CD14-positive monocyte (primary cell): ENCODE measurements at regions not wholly inside any gene's neighbourhood (a gene's known extent, or its start where the extent isn't known, plus 50 kb on each side); places are given as distances from the start of the nearest gene placed in this dataset.

Source experiments
- DNase-seq, 3 donors: peaks; one replicate each; pipeline ENCODE4 v3.0.0-alpha.2; 2011 to 2022
- H2AFZ ChIP-seq: 2 replicates; pipeline ENCODE4 v1.6.0; 2012; ENCODE audit warnings: mild to moderate bottlenecking, low read depth, low read length, inconsistent platforms; ENCODE audit not compliant: insufficient read depth, poor library complexity, severe bottlenecking
- H3K27ac ChIP-seq, 2 donors: 1 replicate in 1 of 2; 2 replicates in 1 of 2; pipeline ENCODE4 v1.5.1; 2012 to 2013; ENCODE audit warnings: low read length in 2 of 2, control low read depth in 1 of 2, inconsistent platforms in 1 of 2, low read depth in 1 of 2, mild to moderate bottlenecking in 1 of 2
- H3K27me3 ChIP-seq, 2 donors: one replicate each; pipeline versions ENCODE4 v1.6.0 to v1.6.1; 2011 to 2013; ENCODE audit warnings: low read length in 2 of 2; ENCODE audit not compliant: control insufficient read depth in 2 of 2, insufficient read depth in 2 of 2
- H3K36me3 ChIP-seq, 2 donors: replicated peaks in 1 of 2; 1 replicate in 1 of 2; 2 replicates in 1 of 2; pipeline versions ENCODE4 v1.5.1 to v1.6.1; 2012 to 2013; ENCODE audit warnings: low read length in 2 of 2, control low read depth in 1 of 2, inconsistent platforms in 1 of 2, mild to moderate bottlenecking in 1 of 2; ENCODE audit not compliant: insufficient read depth in 2 of 2, control insufficient read depth in 1 of 2
- H3K4me1 ChIP-seq, 2 donors: 1 replicate in 1 of 2; 2 replicates in 1 of 2; pipeline versions ENCODE4 v1.5.1 to v1.6.1; 2012 to 2013; ENCODE audit warnings: low read length in 2 of 2, control low read depth in 1 of 2, inconsistent platforms in 1 of 2, mild to moderate bottlenecking in 1 of 2, moderate library complexity in 1 of 2; ENCODE audit not compliant: insufficient read depth in 2 of 2, control insufficient read depth in 1 of 2
- H3K4me2 ChIP-seq: replicated peaks from 2 replicates; pipeline ENCODE3; 2012; ENCODE audit warnings: low read length, moderate library complexity, mild to moderate bottlenecking; ENCODE audit not compliant: poor library complexity, severe bottlenecking; ENCODE audit errors: extremely low read depth
- H3K4me3 ChIP-seq, 3 experiments: fragments of 200-600 bp in 1 of 3; sonication (generic) in 1 of 3; replicated peaks in 1 of 3; 1 replicate in 2 of 3; 2 replicates in 1 of 3; pipeline ENCODE4 v1.5.1; 2011 to 2013; ENCODE audit warnings: low read length in 3 of 3, mild to moderate bottlenecking in 3 of 3, control low read depth in 2 of 3, low read depth in 2 of 3, inconsistent platforms in 1 of 3, moderate library complexity in 1 of 3
- H3K79me2 ChIP-seq: 2 replicates; pipeline ENCODE4 v1.6.0; 2012; ENCODE audit warnings: mild to moderate bottlenecking, control low read depth, inconsistent platforms, low read length, moderate library complexity; ENCODE audit not compliant: insufficient read depth
- H3K9ac ChIP-seq: 2 replicates; pipeline ENCODE4 v1.6.0; 2017; ENCODE audit warnings: low read length, mild to moderate bottlenecking; ENCODE audit not compliant: insufficient read depth, poor library complexity, severe bottlenecking
- H3K9me3 ChIP-seq, 2 donors: replicated peaks in 1 of 2; 1 replicate in 1 of 2; 2 replicates in 1 of 2; pipeline versions ENCODE4 v1.5.1 to v1.6.1; 2012 to 2013; ENCODE audit warnings: low read length in 2 of 2, control low read depth in 1 of 2; ENCODE audit not compliant: control insufficient read depth in 1 of 2, insufficient read depth in 1 of 2
- H4K20me1 ChIP-seq: 2 replicates; pipeline ENCODE4 v1.6.0; 2012; ENCODE audit warnings: mild to moderate bottlenecking, low read length, control low read depth, moderate library complexity; ENCODE audit not compliant: insufficient read depth
- H3K27ac Mint-ChIP-seq, 7 donors: one replicate each; pipeline ENCODE4 v1.8.0; 2020; ENCODE audit warnings: mild to moderate bottlenecking in 7 of 7, mixed read lengths in 7 of 7, moderate library complexity in 6 of 7, inconsistent platforms in 2 of 7
- H3K27me3 Mint-ChIP-seq, 3 donors: one replicate each; pipeline ENCODE4 v1.8.0; 2021 to 2022; ENCODE audit warnings: low read depth in 3 of 3, mild to moderate bottlenecking in 3 of 3, mixed read lengths in 3 of 3, moderate library complexity in 3 of 3, inconsistent platforms in 1 of 3
- H3K36me3 Mint-ChIP-seq, 2 donors: one replicate each; pipeline ENCODE4 v1.8.0; 2020; ENCODE audit warnings: mixed read lengths in 2 of 2, inconsistent platforms in 1 of 2, mild to moderate bottlenecking in 1 of 2
- H3K4me1 Mint-ChIP-seq: one replicate; pipeline ENCODE4 v1.8.0; 2020; ENCODE audit warnings: mild to moderate bottlenecking, mixed read lengths
- H3K4me3 Mint-ChIP-seq, 2 donors: one replicate each; pipeline ENCODE4 v1.8.0; 2020; ENCODE audit warnings: mild to moderate bottlenecking in 2 of 2, mixed read lengths in 2 of 2, moderate library complexity in 1 of 2
- H3K9me3 Mint-ChIP-seq, 7 donors: one replicate each; pipeline ENCODE4 v1.8.0; 2020 to 2022; ENCODE audit warnings: mixed read lengths in 7 of 7, mild to moderate bottlenecking in 6 of 7, moderate library complexity in 6 of 7, inconsistent platforms in 2 of 7
- CTCF ChIP-seq: fragments of 200-600 bp; IDR thresholded peaks from one replicate; pipeline ENCODE4 v1.8.0; 2022; ENCODE audit warnings: antibody characterized with exemption, mild to moderate bottlenecking
- WGBS: methylation state at CpG from one replicate; pipeline ENCODE4 v1.1.5; 2013; ENCODE audit warnings: missing lambda C conversion rate; ENCODE audit not compliant: insufficient coverage; 5-methylcytosine and 5-hydroxymethylcytosine counted together
- intact Hi-C, 2 donors: fragments of 100-400 bp; cut with micrococcal nuclease; formaldehyde crosslinking; loops; one replicate each; pipeline versions ENCODE4 v1.15.0 to v1.15.1; 2023

GRCh38 chr9:22986556-22986955, 539.9 kb downstream of the DMRTA1 start:
- Mint-ChIP-seq H3K27ac (no peak overlapping the region), H3K4me3 (no peak overlapping the region), H3K9me3 (peaks cover 0 to 4% (median 0%) of the 10 kb centered on the region in 7 donors), H3K36me3 (no peaks in the 10 kb centered on the region), H3K4me1 (no peaks in the 10 kb centered on the region), H3K27me3 (peaks cover 0 to 2% (median 0%) of the 10 kb centered on the region in 3 donors)
- Histone ChIP-seq H3K27me3 (no peaks in the 10 kb centered on the region), H4K20me1 (no peaks in the 10 kb centered on the region), H3K36me3 (no peaks in the 10 kb centered on the region), H3K4me2 (no peak overlapping the region), H2AFZ (no peak overlapping the region), H3K4me3 (no peak overlapping the region), H3K79me2 (no peaks in the 10 kb centered on the region), H3K4me1 (no peaks in the 10 kb centered on the region), H3K27ac (no peak overlapping the region), H3K9ac (no peak overlapping the region), H3K9me3 (no peaks in the 10 kb centered on the region)
- intact Hi-C loops = no loop called here
- no peak for DNase-seq
- no peak for TF ChIP-seq CTCF
- 80% methylated on average over 2 of the region's 3 CpGs for WGBS

- H3K4me3 ChIP-seq = no peak overlapping the region
Observed at GRCh38 chr9:22990349-22990748, 543.7 kb downstream of the DMRTA1 start.

More at GRCh38 chr9:22990349-22990748, 543.7 kb downstream of the DMRTA1 start:
- no peaks in the 10 kb centered on the region for H3K9me3 Mint-ChIP-seq
- H3K36me3 ChIP-seq = no peaks in the 10 kb centered on the region
- H2AFZ ChIP-seq = no peak overlapping the region
- intact Hi-C loops = no loop called here
- 94% methylated on average over 2 of the region's 4 CpGs for WGBS
- H3K9ac ChIP-seq = no peak overlapping the region
- H3K4me2 ChIP-seq = no peak overlapping the region
- H3K4me1 ChIP-seq = no peaks in the 10 kb centered on the region
- H3K27ac ChIP-seq = no peak overlapping the region
- H3K27me3 Mint-ChIP-seq = no peaks in the 10 kb centered on the region
- TF ChIP-seq CTCF = no peak
- no peak overlapping the region for H3K4me3 Mint-ChIP-seq
- H3K36me3 Mint-ChIP-seq = no peaks in the 10 kb centered on the region
- no peak overlapping the region for H3K27ac Mint-ChIP-seq
- no peaks in the 10 kb centered on the region for H4K20me1 ChIP-seq
- no peaks in the 10 kb centered on the region for H3K9me3 ChIP-seq
- no peaks in the 10 kb centered on the region for H3K79me2 ChIP-seq
- DNase-seq = no peak
- H3K4me1 Mint-ChIP-seq = no peaks in the 10 kb centered on the region
- H3K27me3 ChIP-seq = no peaks in the 10 kb centered on the region
